ENCODE measurements at regions not wholly inside any gene's neighbourhood (a gene's known extent, or its start where the extent isn't known, plus 50 kb on each side); places are given as distances from the start of the nearest gene placed in this dataset.

DNA sequence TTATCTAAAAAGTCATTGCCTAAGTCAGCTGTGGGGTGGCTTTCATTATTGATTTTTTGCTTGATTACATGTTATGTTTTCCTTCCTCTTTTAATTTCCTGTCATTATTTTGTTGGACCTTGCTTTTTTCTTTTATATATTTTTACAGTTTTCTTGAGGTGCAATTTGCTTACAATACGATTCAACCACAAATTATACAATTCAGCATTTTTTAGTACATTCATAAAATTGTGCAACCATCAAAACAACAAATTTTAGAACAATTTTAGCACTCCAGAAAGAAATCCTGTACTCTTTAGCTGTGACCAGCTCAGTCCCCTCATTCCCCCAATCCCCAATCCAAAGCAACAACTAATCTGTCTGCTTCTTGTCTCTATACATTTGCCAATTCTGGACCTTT, 608.9 kb downstream of the C6orf118 start:
- H3K9me3 Mint-ChIP-seq, result peaks cover 16% of the 10 kb centered on the region
- no peak overlapping the region for H3K27ac Mint-ChIP-seq
- H3K36me3 Mint-ChIP-seq (ENCODE audit: low read depth), result no peaks in the 10 kb centered on the region
- no peaks in the 10 kb centered on the region for H3K27me3 Mint-ChIP-seq (ENCODE audit: low read depth)
- no peaks in the 10 kb centered on the region for H3K4me1 Mint-ChIP-seq (ENCODE audit: low read depth)
- no peak overlapping the region for H3K4me3 Mint-ChIP-seq

DNA sequence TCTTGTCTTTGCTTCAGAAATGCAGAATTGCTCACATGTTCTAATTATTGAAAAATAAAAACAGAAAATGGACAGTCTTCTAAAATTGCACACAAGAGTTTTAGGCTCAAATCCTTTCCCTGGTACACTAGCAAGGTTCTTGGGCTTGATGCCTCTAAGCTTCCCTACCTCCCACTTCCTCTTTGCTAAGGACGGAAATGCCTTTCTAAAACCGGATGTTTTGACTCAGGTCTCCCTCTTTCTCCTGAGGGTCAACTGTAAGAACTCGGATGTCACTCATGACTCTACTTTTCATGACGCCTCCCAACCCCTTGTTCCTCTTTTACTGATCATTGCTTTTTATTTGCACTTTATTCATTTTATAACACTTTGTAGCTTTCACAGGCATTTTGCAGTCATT, 613.5 kb downstream of the C6orf118 start:
- H3K27me3 Mint-ChIP-seq (ENCODE audit: low read depth), result no peaks in the 10 kb centered on the region
- H3K4me3 Mint-ChIP-seq, result no peak overlapping the region
- H3K36me3 Mint-ChIP-seq (ENCODE audit: low read depth), result no peaks in the 10 kb centered on the region
- no peak overlapping the region for H3K27ac Mint-ChIP-seq
- H3K4me1 Mint-ChIP-seq (ENCODE audit: low read depth), result no peaks in the 10 kb centered on the region
- H3K9me3 Mint-ChIP-seq, result peaks cover 20% of the 10 kb centered on the region

DNA sequence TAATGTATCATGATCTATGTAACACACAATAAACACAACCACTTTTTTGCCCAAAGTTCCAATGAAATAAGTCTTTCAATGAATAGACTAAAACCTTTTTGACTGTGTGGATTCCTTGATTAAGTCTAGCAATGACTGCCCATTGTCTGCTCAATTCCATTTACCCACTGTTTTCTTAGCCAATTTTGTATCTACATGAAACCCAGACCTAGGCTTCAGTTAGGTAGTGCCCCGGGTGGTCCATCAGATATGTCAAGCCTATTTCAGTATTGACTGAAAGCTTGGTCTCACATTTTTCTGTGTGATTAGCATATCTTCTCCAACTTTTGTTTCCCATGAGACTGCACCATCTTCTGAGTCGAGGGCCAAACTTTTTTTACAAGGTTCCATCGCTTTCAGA, 615.0 kb downstream of the C6orf118 start:
- Mint-ChIP-seq H3K9me3 (peaks cover 29% of the 10 kb centered on the region), H3K27me3 (ENCODE audit: low read depth) (no peaks in the 10 kb centered on the region), H3K4me1 (ENCODE audit: low read depth) (no peaks in the 10 kb centered on the region), H3K36me3 (ENCODE audit: low read depth) (no peaks in the 10 kb centered on the region), H3K4me3 (no peak overlapping the region), H3K27ac (no peak overlapping the region)

DNA sequence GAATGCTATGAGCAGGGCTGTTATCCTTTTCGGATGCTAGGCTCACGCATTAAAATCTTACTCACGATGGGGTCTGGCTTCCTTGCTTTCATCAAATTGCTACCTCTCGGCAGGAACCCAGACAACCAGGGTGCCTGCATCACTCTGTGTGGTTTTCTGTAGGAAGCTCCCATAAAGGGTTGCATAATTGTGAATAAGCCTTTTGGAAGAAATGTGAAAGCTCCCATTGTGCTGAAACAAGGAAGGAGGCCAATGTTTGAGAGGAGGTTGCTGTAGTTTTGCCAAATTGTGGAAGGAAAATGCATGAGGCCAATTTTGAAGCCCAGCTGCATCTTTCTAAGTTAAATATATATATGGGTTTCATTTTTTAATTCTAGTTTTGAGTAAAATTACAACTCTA, 615.5 kb downstream of the C6orf118 start:
- Mint-ChIP-seq H3K4me1 (ENCODE audit: low read depth) (no peaks in the 10 kb centered on the region), H3K36me3 (ENCODE audit: low read depth) (no peaks in the 10 kb centered on the region), H3K27me3 (ENCODE audit: low read depth) (no peaks in the 10 kb centered on the region), H3K9me3 (peaks cover 29% of the 10 kb centered on the region), H3K27ac (no peak overlapping the region), H3K4me3 (no peak overlapping the region)

DNA sequence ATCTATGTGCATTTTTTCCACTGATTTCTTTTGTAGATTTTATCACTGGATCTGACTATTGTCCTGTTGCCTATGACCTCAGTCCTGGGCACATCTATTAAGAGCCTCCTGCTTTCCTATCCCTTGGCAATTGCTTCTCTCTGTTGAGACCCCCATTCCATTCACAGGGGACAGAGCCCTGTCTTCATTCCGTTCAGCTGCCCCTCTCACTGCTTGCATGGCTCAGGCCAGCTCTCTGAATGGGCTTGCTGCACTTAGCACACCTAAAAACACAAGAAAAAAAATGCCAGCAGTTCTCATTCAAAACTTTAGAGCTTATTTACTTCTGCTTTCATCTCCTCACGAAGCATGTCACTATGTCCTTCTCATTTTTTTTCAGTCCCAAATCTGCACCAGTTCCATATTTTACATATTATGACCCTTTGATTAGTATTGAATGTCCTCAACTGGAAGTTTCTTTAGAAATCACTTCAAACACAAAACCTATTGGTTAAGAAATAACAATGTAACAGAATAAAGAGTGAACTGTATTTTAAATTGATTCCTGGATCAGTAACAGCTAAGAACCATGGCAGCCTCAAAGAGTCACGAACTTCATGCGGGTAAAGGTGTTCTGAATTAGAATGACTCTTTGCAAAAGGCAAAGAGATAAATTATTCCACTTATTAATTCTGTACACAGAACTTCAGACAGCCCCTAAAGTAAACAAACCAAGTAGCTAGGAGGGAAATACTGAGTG, 616.5 kb downstream of the C6orf118 start:
- no peaks in the 10 kb centered on the region for H3K36me3 Mint-ChIP-seq (ENCODE audit: low read depth)
- peaks cover 29% of the 10 kb centered on the region for H3K9me3 Mint-ChIP-seq
- H3K27me3 Mint-ChIP-seq (ENCODE audit: low read depth), result no peaks in the 10 kb centered on the region
- no peak overlapping the region for H3K4me3 Mint-ChIP-seq
- H3K27ac Mint-ChIP-seq, result no peak overlapping the region
- no peaks in the 10 kb centered on the region for H3K4me1 Mint-ChIP-seq (ENCODE audit: low read depth)

DNA sequence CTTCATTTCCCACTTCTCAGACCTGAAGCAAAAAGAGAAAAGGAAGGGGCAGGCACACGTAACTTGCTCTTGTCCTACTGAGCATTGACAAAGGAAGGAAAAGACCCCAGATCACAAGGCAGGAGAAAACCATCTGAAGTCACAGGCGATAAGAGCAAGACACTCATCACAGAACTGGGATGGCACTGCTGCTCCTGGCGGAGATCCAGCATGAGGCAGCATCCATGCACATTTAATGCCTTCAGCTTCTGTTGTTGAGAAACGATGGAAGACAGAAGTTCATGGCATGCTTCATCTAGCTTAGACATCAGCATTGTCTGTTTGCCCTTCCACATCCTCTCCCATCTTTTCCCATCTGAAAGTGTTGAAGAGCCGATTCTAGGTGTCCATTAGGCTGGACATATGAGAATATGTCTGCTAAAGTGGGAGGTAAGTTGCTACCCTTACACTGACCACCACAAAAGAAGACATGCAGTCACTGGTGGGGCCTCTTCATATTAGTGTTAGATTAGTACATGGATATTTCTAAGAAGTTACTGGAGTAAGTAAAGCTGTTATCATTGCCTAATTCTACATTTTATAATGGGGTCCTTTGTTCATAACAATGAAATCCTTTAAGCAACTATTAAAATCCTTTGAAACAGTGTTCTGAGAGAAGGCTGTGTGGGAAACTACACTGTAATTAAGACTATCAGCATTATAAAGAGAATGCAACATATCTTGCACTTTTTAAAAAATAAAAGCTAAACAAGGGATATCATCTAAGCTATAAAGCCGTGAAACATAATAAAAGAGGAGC, 618.5 kb downstream of the C6orf118 start:
- Mint-ChIP-seq H3K36me3 (ENCODE audit: low read depth) (no peaks in the 10 kb centered on the region), H3K4me3 (no peak overlapping the region)

DNA sequence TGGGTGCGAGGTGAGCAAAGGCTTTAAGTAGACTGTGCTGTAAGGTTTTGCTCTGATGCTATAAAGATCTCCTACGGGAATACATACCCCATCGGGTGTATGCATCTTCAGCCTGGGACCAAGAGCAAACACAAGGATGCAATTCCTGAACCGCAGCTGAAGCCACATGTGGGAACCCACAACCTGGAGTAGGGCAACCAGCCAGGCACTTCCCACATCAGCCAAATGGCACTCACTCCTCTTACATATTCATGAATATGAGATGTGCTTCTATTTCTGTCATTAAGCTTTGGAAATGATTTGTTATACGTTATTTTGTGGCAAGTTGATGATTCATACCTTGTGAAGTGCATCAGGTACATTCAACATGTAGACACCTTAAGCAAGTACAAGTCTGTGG, 619.2 kb downstream of the C6orf118 start:
- no peak overlapping the region for H3K4me3 Mint-ChIP-seq
- no peaks in the 10 kb centered on the region for H3K4me1 Mint-ChIP-seq (ENCODE audit: low read depth)
- no peaks in the 10 kb centered on the region for H3K36me3 Mint-ChIP-seq (ENCODE audit: low read depth)
- no peaks in the 10 kb centered on the region for H3K27me3 Mint-ChIP-seq (ENCODE audit: low read depth)
- H3K27ac Mint-ChIP-seq, result no peak overlapping the region
- H3K9me3 Mint-ChIP-seq, result peaks cover 14% of the 10 kb centered on the region

More for the DNA sequence above, 618.5 kb downstream of the C6orf118 start:
- Mint-ChIP-seq H3K27me3 (ENCODE audit: low read depth) (no peaks in the 10 kb centered on the region), H3K27ac (no peak overlapping the region), H3K9me3 (peaks cover 18% of the 10 kb centered on the region), H3K4me1 (ENCODE audit: low read depth) (no peaks in the 10 kb centered on the region)

DNA sequence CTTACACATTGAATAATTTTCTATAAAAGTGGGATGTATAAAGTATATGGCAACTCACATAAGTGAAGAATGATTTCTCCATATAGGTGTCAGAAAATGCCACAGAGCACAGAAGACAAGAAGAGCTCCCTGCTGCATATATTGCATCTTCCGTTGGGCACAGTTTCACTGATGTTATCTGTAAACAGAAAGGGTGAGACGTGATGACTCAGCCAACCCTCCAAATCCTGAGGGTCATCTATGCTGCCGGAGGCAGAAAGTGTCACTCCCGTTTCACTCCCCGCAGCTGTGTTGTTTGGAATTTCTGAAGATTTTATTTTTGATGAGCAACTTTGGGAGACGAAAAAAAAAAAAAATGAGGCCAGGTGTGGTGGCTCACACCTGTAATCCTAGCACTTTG, 644.1 kb downstream of the C6orf118 start:
- Mint-ChIP-seq H3K9me3 (peaks cover 12% of the 10 kb centered on the region), H3K36me3 (ENCODE audit: low read depth) (no peaks in the 10 kb centered on the region), H3K27me3 (ENCODE audit: low read depth) (no peaks in the 10 kb centered on the region)

DNA sequence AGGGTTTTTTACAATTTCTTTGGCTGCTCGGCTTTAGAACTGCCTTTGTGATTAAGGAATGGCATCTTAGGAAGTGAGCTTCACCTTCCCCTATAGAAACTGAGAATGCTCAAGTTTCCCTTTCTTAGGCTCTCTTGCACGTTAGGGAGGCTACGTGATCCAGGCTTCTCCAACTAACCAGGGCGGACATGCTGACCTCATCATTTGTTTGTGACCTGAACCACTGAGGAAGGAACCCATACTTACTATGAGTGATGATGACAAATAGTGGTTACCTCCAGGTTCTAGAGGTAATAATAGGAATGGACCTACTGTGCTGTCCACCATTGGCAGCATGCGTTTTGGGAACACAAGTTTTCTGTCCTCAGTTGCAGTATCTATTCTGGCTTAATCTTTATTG, 645.8 kb downstream of the C6orf118 start:
- H3K4me3 Mint-ChIP-seq, result no peak overlapping the region
- H3K27ac Mint-ChIP-seq, result no peak overlapping the region
- H3K4me1 Mint-ChIP-seq (ENCODE audit: low read depth), result no peaks in the 10 kb centered on the region
- no peaks in the 10 kb centered on the region for H3K27me3 Mint-ChIP-seq (ENCODE audit: low read depth)
- H3K9me3 Mint-ChIP-seq, result peaks cover 16% of the 10 kb centered on the region
- H3K36me3 Mint-ChIP-seq (ENCODE audit: low read depth), result no peaks in the 10 kb centered on the region

More for the DNA sequence above, 644.1 kb downstream of the C6orf118 start:
- Mint-ChIP-seq H3K4me3 (no peak overlapping the region), H3K4me1 (ENCODE audit: low read depth) (no peaks in the 10 kb centered on the region), H3K27ac (no peak overlapping the region)

DNA sequence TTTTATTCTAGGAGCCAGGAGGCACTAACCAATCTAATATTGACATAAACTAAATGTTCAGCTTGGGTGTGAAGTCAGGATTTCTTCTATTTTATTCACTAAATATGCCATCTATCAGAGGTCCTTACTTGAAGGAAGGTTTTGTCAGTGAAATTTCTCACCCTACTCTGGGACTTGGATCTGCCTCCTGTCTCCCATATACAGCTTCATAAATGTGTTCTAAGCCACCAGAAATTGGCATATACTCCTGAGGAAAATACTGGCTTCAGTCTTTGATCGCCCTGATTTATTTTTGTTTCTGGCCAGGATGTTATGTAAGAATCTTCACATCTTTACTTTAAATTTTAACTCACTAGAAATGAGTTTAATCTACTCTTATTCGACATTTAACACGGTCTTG, 647.7 kb downstream of the C6orf118 start:
- no peaks in the 10 kb centered on the region for H3K4me1 Mint-ChIP-seq (ENCODE audit: low read depth)
- H3K27ac Mint-ChIP-seq, result no peak overlapping the region
- H3K36me3 Mint-ChIP-seq (ENCODE audit: low read depth), result no peaks in the 10 kb centered on the region
- peaks cover 20% of the 10 kb centered on the region for H3K9me3 Mint-ChIP-seq
- no peak overlapping the region for H3K4me3 Mint-ChIP-seq
- H3K27me3 Mint-ChIP-seq (ENCODE audit: low read depth), result no peaks in the 10 kb centered on the region

DNA sequence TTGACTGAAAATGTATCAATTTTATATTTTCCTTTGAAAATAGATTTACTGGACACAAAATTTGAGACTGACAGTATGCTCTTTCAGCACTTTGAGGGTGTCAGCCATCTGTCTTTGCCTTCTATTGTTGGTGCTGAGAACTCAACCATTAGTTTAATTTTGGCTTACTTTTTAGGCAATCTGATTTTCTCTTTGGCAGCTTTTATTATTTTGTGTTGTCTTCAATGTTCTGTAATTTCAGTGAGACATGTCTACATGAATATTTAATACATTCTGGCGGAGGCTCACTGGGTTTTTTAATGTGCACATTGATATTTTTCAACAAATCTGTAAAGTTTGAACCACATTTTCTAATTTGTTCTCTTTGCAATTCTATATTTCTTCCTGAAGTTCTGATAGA, 648.6 kb downstream of the C6orf118 start:
- H3K27me3 Mint-ChIP-seq (ENCODE audit: low read depth), result no peaks in the 10 kb centered on the region
- no peaks in the 10 kb centered on the region for H3K4me1 Mint-ChIP-seq (ENCODE audit: low read depth)
- H3K36me3 Mint-ChIP-seq (ENCODE audit: low read depth), result no peaks in the 10 kb centered on the region
- H3K9me3 Mint-ChIP-seq, result peaks cover 29% of the 10 kb centered on the region
- no peak overlapping the region for H3K27ac Mint-ChIP-seq
- no peak overlapping the region for H3K4me3 Mint-ChIP-seq

DNA sequence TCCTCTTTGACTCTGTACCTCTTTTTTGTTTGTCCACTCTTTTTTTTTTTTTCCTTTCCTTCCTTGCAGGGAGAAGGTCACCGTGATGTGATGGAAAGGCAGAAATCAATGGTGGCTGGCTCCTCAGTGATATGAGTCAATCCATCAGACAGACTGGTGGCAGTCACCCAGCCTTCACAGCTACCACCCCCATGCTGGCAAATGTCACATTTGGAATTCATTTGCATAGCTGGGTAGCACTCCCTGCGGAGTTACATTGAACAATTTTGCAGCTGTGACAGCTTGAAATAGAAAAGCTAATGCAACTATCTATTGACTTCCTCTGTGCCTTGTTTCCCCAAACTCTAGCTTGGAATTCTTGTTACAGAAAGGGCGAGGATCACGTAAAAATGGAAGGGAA, 668.4 kb downstream of the C6orf118 start:
- Mint-ChIP-seq H3K4me3 (no peak overlapping the region), H3K27ac (no peak overlapping the region)

DNA sequence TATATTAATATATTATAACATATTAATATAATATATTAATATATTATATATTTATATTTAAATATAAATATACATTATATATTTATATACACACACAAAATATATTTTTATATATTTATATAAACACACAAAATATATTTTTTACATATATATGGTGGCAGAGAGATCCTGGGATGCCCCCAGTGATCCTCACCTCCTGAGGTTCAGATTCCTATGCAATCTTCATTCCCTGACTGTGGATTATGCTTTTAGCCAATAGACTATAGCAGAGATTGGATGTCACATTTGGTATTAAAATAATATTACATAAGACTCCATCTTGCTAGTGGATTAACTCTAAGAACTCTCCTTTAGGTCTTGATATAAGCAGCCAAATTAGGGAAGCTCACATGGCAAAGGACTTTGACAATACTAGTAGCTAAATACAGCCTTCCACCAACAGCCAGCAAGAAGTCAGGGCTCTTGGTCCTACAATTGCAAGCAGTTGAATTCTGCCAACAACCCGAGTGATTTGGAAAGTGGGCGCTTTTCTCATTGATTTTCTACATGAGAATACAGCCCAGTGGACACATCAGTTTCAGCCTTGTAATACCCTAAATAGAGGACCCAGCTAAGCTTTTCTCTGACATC, 681.0 kb downstream of the C6orf118 start:
- H3K4me3 Mint-ChIP-seq, result no peak overlapping the region
- H3K27ac Mint-ChIP-seq, result no peak overlapping the region
- H3K27me3 Mint-ChIP-seq (ENCODE audit: low read depth), result no peaks in the 10 kb centered on the region
- H3K36me3 Mint-ChIP-seq (ENCODE audit: low read depth), result no peaks in the 10 kb centered on the region
- peaks cover 7% of the 10 kb centered on the region for H3K9me3 Mint-ChIP-seq
- no peaks in the 10 kb centered on the region for H3K4me1 Mint-ChIP-seq (ENCODE audit: low read depth)

More for the DNA sequence above, 668.4 kb downstream of the C6orf118 start:
- H3K36me3 Mint-ChIP-seq (ENCODE audit: low read depth), result no peaks in the 10 kb centered on the region
- no peaks in the 10 kb centered on the region for H3K27me3 Mint-ChIP-seq (ENCODE audit: low read depth)
- no peaks in the 10 kb centered on the region for H3K4me1 Mint-ChIP-seq (ENCODE audit: low read depth)
- peaks cover 16% of the 10 kb centered on the region for H3K9me3 Mint-ChIP-seq

DNA sequence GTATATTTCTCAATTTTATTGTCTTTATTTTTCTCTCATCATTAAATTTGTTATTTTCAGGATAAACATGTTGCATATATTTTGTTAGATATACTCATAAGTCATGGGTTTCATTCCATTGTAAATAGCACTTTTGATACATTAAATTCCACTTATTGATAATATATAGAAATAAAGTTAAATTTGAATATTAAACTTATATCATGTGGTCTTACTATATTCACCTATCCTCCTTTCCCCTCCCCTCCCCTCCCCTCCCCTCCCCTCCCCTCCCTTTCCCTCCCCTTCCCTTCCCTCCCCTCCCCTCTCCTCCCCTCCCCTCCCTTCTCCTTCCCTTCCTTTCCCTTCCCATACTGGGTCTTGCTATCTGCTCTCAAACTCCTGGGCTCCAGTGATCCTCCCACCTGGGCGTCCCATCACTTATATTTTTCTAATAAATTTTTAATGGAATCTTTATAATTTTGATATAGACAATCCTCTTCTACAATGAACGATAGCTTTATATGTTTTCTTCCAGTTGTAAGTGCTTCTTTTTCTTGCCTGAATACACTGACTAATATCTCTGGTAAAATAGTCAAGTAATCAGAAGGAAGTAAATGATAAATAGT, 692.4 kb downstream of the C6orf118 start:
- H3K36me3 Mint-ChIP-seq (ENCODE audit: low read depth), result no peaks in the 10 kb centered on the region
- no peaks in the 10 kb centered on the region for H3K4me1 Mint-ChIP-seq (ENCODE audit: low read depth)
- no peak overlapping the region for H3K4me3 Mint-ChIP-seq
- no peaks in the 10 kb centered on the region for H3K27me3 Mint-ChIP-seq (ENCODE audit: low read depth)
- H3K9me3 Mint-ChIP-seq, result peaks cover 18% of the 10 kb centered on the region
- H3K27ac Mint-ChIP-seq, result no peak overlapping the region

All from T-helper 1 cell treated with Interleukin-12 subunit alpha and Interleukin-12 subunit beta and Interleukin-4 antibody, amounts not matched to agents 30 μg/mL and 1 μg/mL, for 36 hours (primary cell).